Glutamatergic neuron (in vitro differentiated cells): ENCODE measurements at regions not wholly inside any gene's neighbourhood (a gene's known extent, or its start where the extent isn't known, plus 50 kb on each side); places are given as distances from the start of the nearest gene placed in this dataset.
A peak's percentile ranks its signal among the peaks of the same experiment; 100 is the strongest.

Source experiments
- DNase-seq: peaks from one replicate; pipeline ENCODE4 v3.0.0; 2022
- H3K27ac Mint-ChIP-seq: one replicate; pipeline ENCODE4 v1.8.0; 2020; ENCODE audit warnings: mild to moderate bottlenecking, mixed read lengths, inconsistent platforms; ENCODE audit not compliant: unreplicated experiment
- H3K27me3 Mint-ChIP-seq: one replicate; pipeline ENCODE4 v1.8.0; 2020; ENCODE audit warnings: mild to moderate bottlenecking, moderate library complexity, mixed read lengths, inconsistent platforms; ENCODE audit not compliant: unreplicated experiment
- H3K36me3 Mint-ChIP-seq: one replicate; pipeline ENCODE4 v1.8.0; 2020; ENCODE audit warnings: mild to moderate bottlenecking, mixed read lengths, inconsistent platforms; ENCODE audit not compliant: unreplicated experiment
- H3K4me1 Mint-ChIP-seq: one replicate; pipeline ENCODE4 v1.8.0; 2020; ENCODE audit warnings: mild to moderate bottlenecking, low read depth, mixed read lengths, inconsistent platforms; ENCODE audit not compliant: unreplicated experiment
- H3K4me3 Mint-ChIP-seq: one replicate; pipeline ENCODE4 v1.8.0; 2020; ENCODE audit warnings: mild to moderate bottlenecking, mixed read lengths, inconsistent platforms; ENCODE audit not compliant: unreplicated experiment
- H3K9me3 Mint-ChIP-seq: one replicate; pipeline ENCODE4 v1.8.0; 2020; ENCODE audit warnings: mild to moderate bottlenecking, moderate library complexity, mixed read lengths, inconsistent platforms; ENCODE audit not compliant: unreplicated experiment
- TF ChIP-seq, protein P1 (sequence below): fragments of 200-600 bp; sonication (generic); IDR thresholded peaks from one replicate; pipeline ENCODE4 v1.5.0; 2021; ENCODE audit not compliant: partially characterized antibody, unreplicated experiment

DNA sequence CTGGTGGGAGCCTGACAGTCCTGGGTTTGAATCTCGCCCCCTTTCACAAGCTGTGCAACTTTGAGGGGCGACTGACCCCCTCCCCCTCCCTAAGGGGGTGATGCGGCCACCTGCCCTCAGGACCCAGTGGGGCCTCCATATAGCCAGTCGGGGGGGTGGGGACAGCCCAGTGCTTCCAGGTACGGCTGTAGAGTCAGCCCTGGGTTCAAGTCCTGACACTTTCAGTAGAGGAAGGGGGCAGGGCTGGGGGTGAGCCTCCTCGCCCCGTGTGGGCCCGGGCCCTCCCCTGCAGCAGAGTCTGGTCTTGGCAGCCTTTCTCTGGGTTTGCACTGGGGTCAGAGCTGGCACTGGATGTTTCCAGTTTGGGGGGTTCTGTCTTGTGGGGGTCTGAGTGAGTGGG is 216.3 kb downstream of the C9orf50 start:
- Mint-ChIP-seq H3K4me3 (no peak overlapping the region), H3K9me3 (peaks cover 2% of the 10 kb centered on the region), H3K36me3 (no peaks in the 10 kb centered on the region), H3K27me3 (peaks cover 7% of the 10 kb centered on the region), H3K27ac (no peak overlapping the region), H3K4me1 (peaks cover 11% of the 10 kb centered on the region)
- DNase-seq, result no peak
- TF ChIP-seq, protein P1, sequence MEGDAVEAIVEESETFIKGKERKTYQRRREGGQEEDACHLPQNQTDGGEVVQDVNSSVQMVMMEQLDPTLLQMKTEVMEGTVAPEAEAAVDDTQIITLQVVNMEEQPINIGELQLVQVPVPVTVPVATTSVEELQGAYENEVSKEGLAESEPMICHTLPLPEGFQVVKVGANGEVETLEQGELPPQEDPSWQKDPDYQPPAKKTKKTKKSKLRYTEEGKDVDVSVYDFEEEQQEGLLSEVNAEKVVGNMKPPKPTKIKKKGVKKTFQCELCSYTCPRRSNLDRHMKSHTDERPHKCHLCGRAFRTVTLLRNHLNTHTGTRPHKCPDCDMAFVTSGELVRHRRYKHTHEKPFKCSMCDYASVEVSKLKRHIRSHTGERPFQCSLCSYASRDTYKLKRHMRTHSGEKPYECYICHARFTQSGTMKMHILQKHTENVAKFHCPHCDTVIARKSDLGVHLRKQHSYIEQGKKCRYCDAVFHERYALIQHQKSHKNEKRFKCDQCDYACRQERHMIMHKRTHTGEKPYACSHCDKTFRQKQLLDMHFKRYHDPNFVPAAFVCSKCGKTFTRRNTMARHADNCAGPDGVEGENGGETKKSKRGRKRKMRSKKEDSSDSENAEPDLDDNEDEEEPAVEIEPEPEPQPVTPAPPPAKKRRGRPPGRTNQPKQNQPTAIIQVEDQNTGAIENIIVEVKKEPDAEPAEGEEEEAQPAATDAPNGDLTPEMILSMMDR, result no peak

DNA sequence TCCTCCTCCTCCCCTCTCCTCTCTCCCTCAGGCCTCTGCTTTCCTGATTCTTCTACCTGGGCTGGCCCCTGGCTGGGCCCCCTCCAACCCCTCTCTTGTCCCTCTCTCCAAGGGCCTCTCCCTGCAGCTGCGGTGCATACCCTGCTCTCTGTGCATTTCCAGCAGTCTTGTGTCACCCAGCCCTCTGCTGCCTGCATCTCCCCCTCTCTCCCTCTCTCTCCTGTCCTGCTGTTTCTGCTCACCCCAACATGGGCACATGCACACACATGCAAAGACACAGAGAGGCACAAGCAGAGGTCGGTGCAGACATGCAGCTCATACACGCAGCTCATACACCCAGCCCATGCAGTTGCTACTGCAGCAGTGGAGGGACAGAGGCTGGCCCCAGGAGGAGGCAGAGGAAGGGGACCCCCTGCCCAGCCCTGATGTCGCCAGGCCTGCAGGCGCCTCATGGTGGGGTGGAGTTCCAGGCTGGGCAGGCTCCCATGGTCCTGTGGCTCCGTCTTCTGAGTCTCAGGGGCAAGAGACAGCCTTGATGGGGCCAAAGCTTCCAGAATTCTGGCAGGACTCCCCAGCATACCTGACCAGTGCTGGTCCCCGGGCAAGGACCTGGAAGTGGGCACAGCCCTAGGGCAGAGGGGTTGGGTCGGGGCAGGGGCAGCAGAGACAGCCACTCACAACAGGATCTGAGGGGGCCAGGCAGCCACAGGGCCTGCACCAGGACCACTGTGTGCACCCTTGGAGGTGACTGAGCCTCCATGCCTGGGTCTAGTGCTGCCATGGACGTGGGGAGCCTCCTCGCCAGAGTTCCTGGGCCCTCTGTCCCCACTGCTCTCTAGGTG is 216.9 kb downstream of the C9orf50 start:
- peaks cover 4% of the 10 kb centered on the region for H3K9me3 Mint-ChIP-seq
- no peak overlapping the region for H3K4me3 Mint-ChIP-seq
- TF ChIP-seq, protein P1, result no peak
- no peak overlapping the region for H3K27ac Mint-ChIP-seq
- H3K27me3 Mint-ChIP-seq, result peaks cover 13% of the 10 kb centered on the region
- DNase-seq, result no peak
- H3K36me3 Mint-ChIP-seq, result no peaks in the 10 kb centered on the region
- peaks cover 17% of the 10 kb centered on the region for H3K4me1 Mint-ChIP-seq

DNA sequence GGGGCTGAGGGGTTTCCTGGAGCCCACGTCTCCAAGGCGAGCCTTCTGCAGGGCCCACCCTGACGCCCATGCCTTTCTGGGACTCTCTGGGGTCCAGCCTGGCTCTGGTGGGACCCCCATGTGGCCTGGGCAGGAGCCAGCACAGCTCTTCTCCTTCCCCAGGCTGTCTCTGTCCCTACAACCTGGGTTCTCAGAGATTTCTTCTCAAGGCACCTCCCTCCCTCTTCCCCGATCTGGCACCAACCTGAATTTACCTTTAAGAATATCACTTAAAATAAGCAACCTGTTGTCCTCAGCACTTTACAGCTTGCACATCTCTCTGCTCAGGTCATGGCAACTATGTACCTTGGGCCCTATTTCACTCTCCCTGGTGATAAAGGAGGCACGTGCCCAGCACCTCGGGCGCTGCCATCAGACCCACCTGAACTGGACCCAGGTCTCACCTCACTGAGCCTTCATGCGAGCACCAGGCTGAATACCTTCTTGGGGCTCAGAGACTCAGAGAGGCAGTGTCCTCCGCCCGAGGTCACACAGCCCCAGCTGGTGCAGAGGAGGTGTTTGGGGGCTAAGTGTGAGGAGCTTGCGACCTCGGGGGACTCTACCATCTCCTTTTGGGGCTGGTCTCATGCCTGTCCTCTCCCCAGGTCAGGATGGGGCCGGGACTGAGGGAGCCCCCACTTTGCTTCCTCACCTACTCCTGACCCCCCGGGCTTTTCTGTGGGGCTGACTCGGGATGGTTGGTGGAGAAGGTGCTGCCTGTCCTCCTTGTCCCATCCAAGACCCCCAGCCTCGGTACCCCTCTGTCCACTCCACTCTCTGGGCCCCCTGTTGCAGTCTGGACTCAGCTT is 217.7 kb downstream of the C9orf50 start:
- no peaks in the 10 kb centered on the region for H3K36me3 Mint-ChIP-seq
- peaks cover 14% of the 10 kb centered on the region for H3K27me3 Mint-ChIP-seq
- H3K4me3 Mint-ChIP-seq, result peak overlapping the region; percentile 42
- peaks cover 4% of the 10 kb centered on the region for H3K9me3 Mint-ChIP-seq
- H3K27ac Mint-ChIP-seq, result no peak overlapping the region
- peaks cover 18% of the 10 kb centered on the region for H3K4me1 Mint-ChIP-seq
- DNase-seq, result no peak
- TF ChIP-seq, protein P1, result no peak

DNA sequence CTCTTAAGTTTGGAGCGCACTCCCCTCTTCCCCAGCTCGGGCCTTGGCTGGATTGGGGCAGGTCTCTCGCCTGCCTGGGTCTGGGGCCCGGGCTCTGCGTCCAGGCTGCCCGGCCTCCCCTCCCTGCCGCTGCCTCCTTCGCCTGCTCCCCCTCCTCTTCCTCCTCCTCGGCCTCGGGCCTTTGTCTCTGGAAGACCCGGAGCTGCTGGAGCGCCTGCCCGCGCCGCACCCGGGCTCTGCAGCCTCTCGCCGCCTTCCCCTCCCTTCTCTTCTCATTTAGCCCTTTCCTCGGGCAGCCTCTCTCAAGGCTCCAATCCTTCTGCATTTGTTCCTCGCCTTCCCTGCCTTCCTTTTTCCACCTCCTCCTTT is 218.5 kb downstream of the C9orf50 start:
- H3K4me3 Mint-ChIP-seq, result peak overlapping the region; percentile 71
- peaks cover 16% of the 10 kb centered on the region for H3K27me3 Mint-ChIP-seq
- H3K27ac Mint-ChIP-seq, result peak overlapping the region; percentile 66
- TF ChIP-seq, protein P1, result no peak
- no peaks in the 10 kb centered on the region for H3K36me3 Mint-ChIP-seq
- peaks cover 4% of the 10 kb centered on the region for H3K9me3 Mint-ChIP-seq
- peak; percentile 61 for DNase-seq
- H3K4me1 Mint-ChIP-seq, result peaks cover 18% of the 10 kb centered on the region
